Inflammatory macrophage (primary cell): ENCODE measurements at regions not wholly inside any gene's neighbourhood (a gene's known extent, or its start where the extent isn't known, plus 50 kb on each side); places are given as distances from the start of the nearest gene placed in this dataset.
"Not testable (repeated sequence)": the region's sequence is repeated elsewhere in the genome, so short reads cannot be mapped to it uniquely, and the experiment has no call there.

ENCODE experiments used
- DNase-seq, 2 donors: peaks; one replicate each; pipeline ENCODE4 v3.0.0-alpha.2; 2020 to 2022

DNA sequence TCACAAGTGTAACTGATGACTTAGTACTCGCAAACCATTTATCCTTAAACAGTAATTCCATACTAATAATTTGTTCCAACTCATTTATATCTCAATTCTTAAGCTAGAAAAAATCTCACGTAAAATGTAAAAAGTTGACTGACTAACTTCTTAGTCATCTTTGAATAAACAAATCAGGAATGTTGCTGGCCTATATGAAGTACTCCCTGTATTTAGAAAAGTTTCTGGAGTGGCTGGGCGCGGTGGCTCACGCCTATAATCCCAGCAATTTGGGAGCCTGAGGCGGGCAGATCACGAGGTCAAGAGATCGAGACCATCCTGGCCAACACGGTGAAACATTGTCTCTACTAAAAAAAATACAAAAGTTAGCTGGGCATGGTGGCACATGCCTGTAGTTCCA lies 220.6 kb upstream of the FAM240B start:
- not testable (repeated sequence) for DNase-seq

DNA sequence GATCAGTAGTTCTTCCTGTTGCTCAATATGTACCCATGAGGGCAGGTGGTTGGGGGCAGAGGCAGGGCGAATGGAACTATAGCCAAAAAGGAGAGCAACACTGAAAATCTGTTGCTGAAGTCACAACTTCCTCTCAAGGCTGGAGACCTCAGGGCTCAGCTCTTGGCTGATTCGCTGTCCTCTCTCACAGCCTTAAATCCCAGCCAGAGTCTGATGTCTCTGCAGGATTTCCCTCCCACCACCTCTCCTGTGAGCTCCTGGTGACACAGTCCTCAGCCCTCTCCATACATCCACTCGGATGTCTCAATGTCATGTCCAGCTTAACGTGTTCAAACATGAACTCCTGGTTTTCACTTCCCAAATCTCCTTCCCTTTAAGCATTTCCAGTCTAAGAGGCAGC lies 218.7 kb upstream of the FAM240B start:
- DNase-seq: not testable (repeated sequence)

GRCh38 chr9:38927970-38928369 lies 208.0 kb upstream of the FAM240B start:
- DNase-seq: not testable (repeated sequence)

GRCh38 chr9:38926565-38926964 lies 206.6 kb upstream of the FAM240B start:
- not testable (repeated sequence) for DNase-seq

DNA sequence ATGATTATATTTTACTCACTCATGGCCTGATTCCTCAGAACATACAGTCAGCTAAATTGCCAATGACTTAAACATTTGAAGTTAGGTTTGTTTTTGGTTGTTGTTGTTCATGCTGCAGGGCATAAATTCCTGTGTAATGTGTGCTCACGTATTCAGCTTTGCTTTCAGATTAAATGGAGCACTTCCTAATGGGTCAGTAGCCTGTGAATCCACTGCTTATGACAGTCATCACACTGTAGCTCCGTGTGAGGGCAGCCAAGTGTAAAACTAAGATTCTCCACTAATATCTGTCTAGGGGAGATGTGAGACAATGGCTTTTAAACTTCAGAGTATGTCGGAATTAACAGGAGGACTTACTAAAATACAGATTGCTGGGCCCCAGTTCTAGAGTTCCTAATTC lies 201.3 kb upstream of the FAM240B start:
- DNase-seq: not testable (repeated sequence)

GRCh38 chr9:38910629-38911028 lies 190.7 kb upstream of the FAM240B start:
- not testable (repeated sequence) for DNase-seq

- DNase-seq: not testable (repeated sequence)
Observed at GRCh38 chr9:38904719-38905118, 184.8 kb upstream of the FAM240B start.

DNA sequence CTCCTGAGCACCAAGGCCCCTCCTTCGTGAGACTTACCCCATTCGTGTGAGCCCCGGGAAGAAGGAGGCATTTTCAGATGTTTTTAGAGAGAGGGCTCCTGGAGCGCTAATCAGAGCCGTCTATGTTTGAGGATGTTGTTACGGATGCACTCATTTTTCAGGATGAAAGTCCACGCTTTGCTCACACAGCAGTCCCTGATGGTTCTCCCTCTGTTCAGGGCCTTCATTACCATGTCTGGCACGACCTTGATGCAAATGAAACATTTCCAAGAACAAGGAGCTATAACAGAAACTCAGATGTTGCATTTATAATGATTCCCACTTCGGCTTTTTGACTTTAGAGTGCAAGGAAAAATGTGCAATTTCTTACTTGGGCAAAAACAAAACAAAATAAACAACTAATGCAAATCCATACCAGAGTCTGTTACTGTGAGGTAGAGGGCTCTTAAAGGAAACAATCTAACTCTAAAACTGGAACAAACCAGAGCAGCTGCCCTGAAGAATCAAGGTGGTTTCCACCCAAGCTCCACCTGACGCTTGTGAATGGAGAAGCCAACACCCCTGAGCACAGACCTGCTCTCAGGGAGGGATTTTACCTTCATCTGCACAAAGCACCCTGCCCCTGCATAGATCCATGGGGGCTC lies 181.7 kb upstream of the FAM240B start:
- DNase-seq: not testable (repeated sequence)

DNA sequence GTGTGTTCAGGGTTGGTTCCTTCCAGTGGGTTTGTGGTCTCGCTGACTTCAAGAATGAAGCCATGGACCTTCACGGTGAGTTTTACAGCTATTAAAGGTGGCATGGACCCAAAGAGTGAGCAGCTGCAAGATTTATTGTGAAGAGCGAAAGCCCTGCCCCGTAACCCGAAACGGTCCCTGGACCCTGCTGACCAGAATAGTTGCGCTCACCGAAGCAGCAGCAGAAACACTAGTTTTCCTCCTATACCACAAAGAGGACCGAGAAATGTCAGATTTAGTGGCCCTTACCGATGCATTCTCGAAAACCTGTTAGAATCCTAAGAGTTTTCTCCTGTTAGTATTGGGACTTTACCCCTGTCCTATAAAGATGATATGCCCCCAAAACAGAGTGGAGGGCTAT lies 176.5 kb upstream of the FAM240B start:
- DNase-seq: not testable (repeated sequence)

GRCh38 chr9:38895227-38895626 lies 175.3 kb upstream of the FAM240B start:
- DNase-seq: not testable (repeated sequence)

- DNase-seq: not testable (repeated sequence)
Observed at GRCh38 chr9:38892539-38893232, 172.8 kb upstream of the FAM240B start.

GRCh38 chr9:38886076-38886475 lies 166.1 kb upstream of the FAM240B start:
- DNase-seq: not testable (repeated sequence)

- peak in 1 of 2 donors; percentile 0 for DNase-seq
Observed at GRCh38 chr9:38875616-38876015, 155.7 kb upstream of the FAM240B start.

- DNase-seq: not testable (repeated sequence)
Observed at GRCh38 chr9:38871282-38871940, 151.5 kb upstream of the FAM240B start.

- not testable (repeated sequence) for DNase-seq
Observed at GRCh38 chr9:38859827-38860226, 139.9 kb upstream of the FAM240B start.

DNA sequence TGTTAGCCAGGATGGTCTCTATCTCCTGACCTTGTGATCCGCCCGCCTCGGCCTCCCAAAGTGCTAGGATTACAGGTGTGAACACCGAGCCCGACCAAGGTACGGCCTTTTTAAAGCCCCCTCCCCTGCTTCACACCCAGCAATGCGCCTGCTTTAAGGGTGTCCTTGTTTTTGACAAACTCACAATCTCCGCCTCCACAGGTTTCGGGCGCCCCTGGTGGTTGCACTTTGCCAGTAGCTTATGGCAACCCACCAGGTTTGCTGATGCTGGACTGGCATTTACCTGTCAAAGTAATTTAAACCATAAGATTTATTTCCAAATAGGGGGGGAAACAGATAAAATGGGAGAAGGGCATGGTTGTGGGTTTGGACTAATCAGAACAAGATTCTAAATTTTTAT lies 129.0 kb upstream of the FAM240B start:
- DNase-seq: not testable (repeated sequence)

DNA sequence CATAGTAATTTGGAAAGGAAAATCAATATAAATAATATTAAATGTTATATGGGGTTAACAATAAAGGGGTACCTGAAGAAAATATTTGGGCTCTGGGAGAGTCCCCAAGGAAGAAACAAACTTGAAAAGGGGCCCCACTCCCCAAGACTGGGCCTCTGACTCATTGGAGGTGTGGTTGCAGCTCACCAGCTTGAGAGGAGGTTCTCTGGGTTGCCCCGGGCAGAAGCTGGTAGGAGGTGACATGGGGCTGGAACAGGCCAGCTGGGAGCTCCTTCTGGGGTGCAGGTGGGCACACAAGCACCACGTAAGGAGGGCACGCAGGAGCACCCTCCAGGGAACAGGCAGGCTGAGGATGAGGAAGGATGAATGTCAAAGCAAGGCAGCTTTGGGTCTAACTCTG lies 120.3 kb upstream of the FAM240B start:
- DNase-seq: not testable (repeated sequence)

- DNase-seq: not testable (repeated sequence)
Observed at GRCh38 chr9:38833706-38834105, 113.8 kb upstream of the FAM240B start.

- not testable (repeated sequence) for DNase-seq
Observed at GRCh38 chr9:38813855-38814254, 93.9 kb upstream of the FAM240B start.

DNA sequence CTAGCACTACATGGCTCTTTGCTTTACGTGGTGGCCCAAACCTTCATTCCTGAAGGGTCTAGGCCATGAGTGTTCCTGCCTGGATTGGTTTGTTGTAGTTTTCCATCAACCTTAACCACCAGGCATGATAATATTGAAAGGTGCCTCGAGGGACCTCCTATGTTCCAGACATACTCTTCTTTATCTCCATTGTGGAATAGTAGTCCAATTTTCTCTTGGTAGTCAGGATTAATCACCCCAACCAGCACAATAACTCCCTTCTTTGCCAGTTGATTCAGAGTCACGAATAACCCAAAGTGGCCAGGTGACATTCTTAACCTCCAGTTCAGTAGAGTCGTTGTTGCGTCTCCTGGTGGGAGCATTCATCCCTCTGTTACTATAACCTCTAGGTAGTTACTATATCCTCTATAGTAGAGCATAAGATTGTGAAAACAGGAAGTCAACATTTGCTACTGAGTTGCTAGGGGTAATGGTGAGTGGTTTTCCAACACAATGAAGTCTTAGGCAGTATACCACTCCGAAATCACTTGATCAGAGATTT lies 88.1 kb upstream of the FAM240B start:
- not testable (repeated sequence) for DNase-seq

GRCh38 chr9:38771593-38771992 lies 51.7 kb upstream of the FAM240B start:
- no peak for DNase-seq
